Thoracic aorta (tissue), 2 donors: ENCODE measurements at regions not wholly inside any gene's neighbourhood (a gene's known extent, or its start where the extent isn't known, plus 50 kb on each side); places are given as distances from the start of the nearest gene placed in this dataset.
"Not testable (repeated sequence)": the region's sequence is repeated elsewhere in the genome, so short reads cannot be mapped to it uniquely, and the experiment has no call there.

Experiments
- ATAC-seq: fragments of 150-250 bp; one replicate; pipeline ENCODE4 v1.8.0; 2017; ENCODE audit warnings: low read depth; ENCODE audit not compliant: insufficient number of reproducible peaks, low FRiP score
- DNase-seq: peaks from one replicate; pipeline ENCODE4 v3.0.0-alpha.2; 2020; ENCODE audit warnings: low spot score
- H3K27ac ChIP-seq, 2 donors: fragments of 200-600 bp; sonication (generic); 1 replicate in 1 of 2; 2 replicates in 1 of 2; pipeline ENCODE4 v1.5.1; 2016; ENCODE audit warnings: mild to moderate bottlenecking in 2 of 2, moderate library complexity in 2 of 2
- H3K27me3 ChIP-seq: fragments of 200-600 bp; sonication (generic); replicated peaks from 2 replicates; pipeline ENCODE4 v1.6.0; 2016; ENCODE audit warnings: mild to moderate bottlenecking; ENCODE audit not compliant: insufficient read depth
- H3K36me3 ChIP-seq: fragments of 200-600 bp; sonication (generic); one replicate; pipeline ENCODE4 v1.5.1; 2016
- H3K4me1 ChIP-seq, 2 donors: fragments of 200-600 bp; sonication (generic); 1 replicate in 1 of 2; 2 replicates in 1 of 2; pipeline versions ENCODE4 v1.5.1 to v1.6.0; 2016; ENCODE audit warnings: low read depth in 2 of 2, mild to moderate bottlenecking in 1 of 2; ENCODE audit not compliant: control insufficient read depth in 1 of 2
- H3K4me3 ChIP-seq: fragments of 200-600 bp; sonication (generic); 2 replicates; pipeline ENCODE4 v1.5.1; 2016; ENCODE audit warnings: mild to moderate bottlenecking
- H3K9me3 ChIP-seq: fragments of 200-600 bp; sonication (generic); 2 replicates; pipeline ENCODE4 v1.5.1; 2016
- CTCF ChIP-seq: fragments of 200-600 bp; sonication (generic); IDR thresholded peaks from one replicate; pipeline ENCODE4 v1.5.1; 2019; ENCODE audit warnings: antibody characterized with exemption

- H3K4me1 ChIP-seq, result no peaks in the 10 kb centered on the region
- H3K27ac ChIP-seq, result no peak overlapping the region
- ATAC-seq, result no peak
- H3K36me3 ChIP-seq, result no peaks in the 10 kb centered on the region
- H3K4me3 ChIP-seq, result no peak overlapping the region
- no peak for DNase-seq
- TF ChIP-seq CTCF, result no peak
- H3K9me3 ChIP-seq, result no peaks in the 10 kb centered on the region
- no peaks in the 10 kb centered on the region for H3K27me3 ChIP-seq
Observed at GRCh38 chrX:78573630-78574029, 85.5 kb downstream of the RTL3 start.

DNA sequence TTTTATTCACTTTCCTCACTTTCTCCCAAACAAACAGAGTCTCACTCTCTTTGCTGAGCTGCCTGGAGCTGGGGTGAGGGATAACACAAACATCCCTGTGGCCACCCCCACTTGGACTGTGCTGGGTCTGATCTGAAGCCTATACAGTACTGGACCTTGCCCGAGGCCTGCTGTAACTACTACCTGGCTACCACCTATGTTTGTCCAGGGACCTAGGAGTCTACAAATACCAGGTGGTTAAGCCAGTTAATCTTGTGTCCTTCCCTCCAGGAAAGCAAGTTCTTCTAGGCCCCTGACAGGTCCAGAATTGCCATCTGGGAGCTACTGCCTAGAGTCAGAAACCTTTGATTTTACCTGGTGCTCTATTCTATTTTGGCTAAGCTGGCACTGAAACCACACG lies 87.3 kb downstream of the RTL3 start:
- Histone ChIP-seq H3K9me3 (no peaks in the 10 kb centered on the region), H3K27me3 (no peaks in the 10 kb centered on the region), H3K4me1 (no peaks in the 10 kb centered on the region), H3K36me3 (no peaks in the 10 kb centered on the region), H3K27ac (no peak overlapping the region), H3K4me3 (no peak overlapping the region)
- TF ChIP-seq CTCF, result no peak
- DNase-seq, result no peak
- ATAC-seq, result no peak

DNA sequence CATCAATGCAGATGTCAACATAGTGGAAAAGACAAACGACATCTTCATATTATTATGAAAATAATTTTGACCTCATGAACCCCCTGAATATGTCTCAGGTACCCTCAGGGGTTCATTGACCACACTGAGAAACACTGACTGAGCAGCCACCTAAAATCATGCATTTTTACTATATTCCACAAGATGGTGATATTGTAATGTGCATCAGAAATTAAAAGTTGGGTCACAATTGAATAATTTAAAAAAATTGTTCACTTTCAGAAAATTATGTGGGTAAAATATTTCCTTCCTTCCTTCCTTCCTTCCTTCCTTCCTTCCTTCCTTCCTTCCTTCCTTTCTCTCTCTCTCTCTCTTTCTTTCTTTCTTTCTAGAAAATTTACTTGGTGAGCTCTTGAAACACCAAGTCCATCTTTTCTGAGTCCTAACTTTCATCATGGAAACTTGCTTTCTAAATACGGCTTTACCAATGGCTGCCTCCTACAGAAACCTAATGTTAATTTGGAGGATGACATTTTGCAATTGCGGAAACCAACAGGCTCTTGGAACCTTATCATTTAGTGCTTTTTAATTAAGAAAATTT lies 103.6 kb downstream of the RTL3 start:
- Histone ChIP-seq H3K36me3 (no peaks in the 10 kb centered on the region), H3K4me1 (no peaks in the 10 kb centered on the region), H3K9me3 (no peaks in the 10 kb centered on the region), H3K4me3 (no peak overlapping the region), H3K27ac (no peak overlapping the region), H3K27me3 (no peaks in the 10 kb centered on the region)
- no peak for ATAC-seq
- no peak for DNase-seq
- TF ChIP-seq CTCF, result peak; percentile 43

GRCh38 chrX:78552628-78553027 lies 106.5 kb downstream of the RTL3 start:
- not testable (repeated sequence) for H3K36me3 ChIP-seq, H3K9me3 ChIP-seq, H3K27me3 ChIP-seq, H3K4me1 ChIP-seq, ATAC-seq, H3K27ac ChIP-seq, H3K4me3 ChIP-seq, DNase-seq

GRCh38 chrX:78548012-78548411 lies 111.1 kb downstream of the RTL3 start:
- no peak for DNase-seq

More at GRCh38 chrX:78548012-78548411, 111.1 kb downstream of the RTL3 start:
- no peaks in the 10 kb centered on the region for H3K36me3 ChIP-seq
- H3K4me3 ChIP-seq, result no peak overlapping the region
- no peaks in the 10 kb centered on the region for H3K9me3 ChIP-seq
- ATAC-seq, result no peak
- no peaks in the 10 kb centered on the region for H3K27me3 ChIP-seq
- H3K4me1 ChIP-seq, result no peaks in the 10 kb centered on the region
- no peak for TF ChIP-seq CTCF
- H3K27ac ChIP-seq, result no peak overlapping the region
